ENCODE measurements at regions not wholly inside any gene's neighbourhood (a gene's known extent, or its start where the extent isn't known, plus 50 kb on each side); places are given as distances from the start of the nearest gene placed in this dataset.

DNA sequence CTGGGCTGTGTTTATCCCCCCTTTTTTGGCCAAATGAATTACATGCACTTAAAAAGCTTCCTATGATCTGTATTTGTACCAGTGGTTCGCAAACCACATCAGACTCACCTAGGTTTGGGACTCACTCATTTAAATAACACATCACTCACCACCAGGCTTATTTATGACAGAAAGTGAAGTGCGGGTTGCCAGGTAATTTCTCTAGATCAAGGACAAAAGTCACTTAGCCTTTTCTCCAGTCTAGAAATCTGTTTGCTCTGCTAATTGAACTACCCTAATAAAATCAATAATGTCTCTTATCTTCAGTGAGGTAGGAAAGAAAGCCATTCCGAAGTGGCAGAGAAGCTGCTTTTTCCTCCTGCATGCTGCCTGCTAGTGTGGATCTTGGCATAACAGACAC is 88.1 kb upstream of the SLC8A1 start:
- DNase-seq (ENCODE audit: extremely low spot score, unreplicated experiment): no peak
- H3K27ac Mint-ChIP-seq (ENCODE audit: unreplicated experiment): no peak overlapping the region
- TF ChIP-seq, protein P1, sequence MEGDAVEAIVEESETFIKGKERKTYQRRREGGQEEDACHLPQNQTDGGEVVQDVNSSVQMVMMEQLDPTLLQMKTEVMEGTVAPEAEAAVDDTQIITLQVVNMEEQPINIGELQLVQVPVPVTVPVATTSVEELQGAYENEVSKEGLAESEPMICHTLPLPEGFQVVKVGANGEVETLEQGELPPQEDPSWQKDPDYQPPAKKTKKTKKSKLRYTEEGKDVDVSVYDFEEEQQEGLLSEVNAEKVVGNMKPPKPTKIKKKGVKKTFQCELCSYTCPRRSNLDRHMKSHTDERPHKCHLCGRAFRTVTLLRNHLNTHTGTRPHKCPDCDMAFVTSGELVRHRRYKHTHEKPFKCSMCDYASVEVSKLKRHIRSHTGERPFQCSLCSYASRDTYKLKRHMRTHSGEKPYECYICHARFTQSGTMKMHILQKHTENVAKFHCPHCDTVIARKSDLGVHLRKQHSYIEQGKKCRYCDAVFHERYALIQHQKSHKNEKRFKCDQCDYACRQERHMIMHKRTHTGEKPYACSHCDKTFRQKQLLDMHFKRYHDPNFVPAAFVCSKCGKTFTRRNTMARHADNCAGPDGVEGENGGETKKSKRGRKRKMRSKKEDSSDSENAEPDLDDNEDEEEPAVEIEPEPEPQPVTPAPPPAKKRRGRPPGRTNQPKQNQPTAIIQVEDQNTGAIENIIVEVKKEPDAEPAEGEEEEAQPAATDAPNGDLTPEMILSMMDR (IDR thresholded peaks at IDR 0.05): no peak
- H3K4me1 Mint-ChIP-seq (ENCODE audit: unreplicated experiment): no peaks in the 10 kb centered on the region
- H3K4me3 Mint-ChIP-seq (ENCODE audit: unreplicated experiment): no peak overlapping the region
- no peaks in the 10 kb centered on the region for H3K36me3 Mint-ChIP-seq (ENCODE audit: unreplicated experiment)
- no peaks in the 10 kb centered on the region for H3K9me3 Mint-ChIP-seq (ENCODE audit: unreplicated experiment)
- H3K27me3 Mint-ChIP-seq (ENCODE audit: unreplicated experiment): peaks cover 28% of the 10 kb centered on the region

DNA sequence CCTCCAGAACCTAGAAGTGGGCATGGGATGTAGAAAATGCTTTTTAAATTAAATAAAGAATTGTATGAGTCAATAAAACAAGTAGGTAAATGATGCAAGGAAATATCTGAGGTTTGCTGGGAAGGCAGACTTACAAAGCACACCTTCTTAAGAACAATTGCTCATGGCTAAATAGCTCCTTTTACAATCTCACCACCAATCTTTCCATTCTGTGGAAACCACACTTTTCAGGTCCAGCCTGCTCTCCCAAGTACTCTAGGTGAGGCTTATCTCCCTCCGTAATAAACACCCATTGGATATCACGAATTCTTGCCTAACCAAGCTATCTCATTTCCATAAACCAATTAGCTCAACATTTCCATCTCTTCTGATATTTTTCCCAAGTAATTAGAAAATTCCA is 91.5 kb upstream of the SLC8A1 start:
- no peaks in the 10 kb centered on the region for H3K36me3 Mint-ChIP-seq (ENCODE audit: unreplicated experiment)
- no peak overlapping the region for H3K4me3 Mint-ChIP-seq (ENCODE audit: unreplicated experiment)
- no peaks in the 10 kb centered on the region for H3K9me3 Mint-ChIP-seq (ENCODE audit: unreplicated experiment)
- H3K27me3 Mint-ChIP-seq (ENCODE audit: unreplicated experiment): peaks cover 17% of the 10 kb centered on the region
- no peaks in the 10 kb centered on the region for H3K4me1 Mint-ChIP-seq (ENCODE audit: unreplicated experiment)
- H3K27ac Mint-ChIP-seq (ENCODE audit: unreplicated experiment): no peak overlapping the region
- DNase-seq (ENCODE audit: extremely low spot score, unreplicated experiment): no peak
- TF ChIP-seq, protein P1 (IDR thresholded peaks at IDR 0.05): no peak

DNA sequence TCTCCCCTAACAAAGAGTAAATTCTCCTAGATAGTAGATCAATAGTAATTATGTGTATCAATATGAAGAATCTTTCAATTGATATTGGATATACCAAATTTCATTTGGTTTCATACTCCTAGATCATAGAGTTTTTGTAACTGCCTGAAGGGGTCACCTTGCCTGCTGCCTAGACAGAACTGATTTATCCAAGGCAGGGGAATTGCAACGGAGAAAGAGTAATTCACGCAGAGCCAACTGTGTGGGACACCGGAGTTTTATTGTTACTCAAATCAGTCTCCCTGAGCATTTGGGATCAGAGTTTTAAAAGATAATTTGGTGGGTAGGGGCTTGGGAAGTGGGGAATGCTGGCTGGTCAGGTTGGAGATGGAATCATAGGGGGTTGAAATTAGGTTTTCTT is 92.2 kb upstream of the SLC8A1 start:
- no peak for DNase-seq (ENCODE audit: extremely low spot score, unreplicated experiment)
- Mint-ChIP-seq H3K4me3 (ENCODE audit: unreplicated experiment) (no peak overlapping the region), H3K4me1 (ENCODE audit: unreplicated experiment) (no peaks in the 10 kb centered on the region), H3K9me3 (ENCODE audit: unreplicated experiment) (no peaks in the 10 kb centered on the region), H3K27ac (ENCODE audit: unreplicated experiment) (no peak overlapping the region), H3K27me3 (ENCODE audit: unreplicated experiment) (peaks cover 17% of the 10 kb centered on the region), H3K36me3 (ENCODE audit: unreplicated experiment) (no peaks in the 10 kb centered on the region)
- TF ChIP-seq, protein P1 (IDR thresholded peaks at IDR 0.05): no peak

DNA sequence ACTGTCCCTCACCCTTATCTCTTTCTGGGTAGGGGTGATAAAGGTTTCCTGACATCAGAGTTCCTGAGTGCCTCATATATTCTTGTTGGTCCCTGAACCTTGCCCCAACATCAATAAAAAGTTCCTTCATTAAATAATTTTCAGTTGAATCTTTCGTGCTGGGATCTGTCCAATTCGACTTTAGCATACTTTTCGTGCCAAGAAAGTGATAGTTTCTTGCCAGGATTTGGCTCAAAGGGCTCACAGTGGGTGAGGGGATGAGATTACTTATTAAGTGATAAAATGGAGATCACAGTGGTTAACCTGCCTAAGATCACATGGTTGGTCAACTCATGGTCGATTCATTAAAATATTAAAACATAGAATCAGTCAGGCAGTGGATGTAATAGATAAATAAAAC is 93.8 kb upstream of the SLC8A1 start:
- DNase-seq (ENCODE audit: extremely low spot score, unreplicated experiment): no peak
- H3K27me3 Mint-ChIP-seq (ENCODE audit: unreplicated experiment): peaks cover 11% of the 10 kb centered on the region
- TF ChIP-seq, protein P1 (IDR thresholded peaks at IDR 0.05): no peak
- H3K4me1 Mint-ChIP-seq (ENCODE audit: unreplicated experiment): no peaks in the 10 kb centered on the region
- no peaks in the 10 kb centered on the region for H3K36me3 Mint-ChIP-seq (ENCODE audit: unreplicated experiment)
- H3K27ac Mint-ChIP-seq (ENCODE audit: unreplicated experiment): no peak overlapping the region
- H3K9me3 Mint-ChIP-seq (ENCODE audit: unreplicated experiment): no peaks in the 10 kb centered on the region
- H3K4me3 Mint-ChIP-seq (ENCODE audit: unreplicated experiment): no peak overlapping the region

DNA sequence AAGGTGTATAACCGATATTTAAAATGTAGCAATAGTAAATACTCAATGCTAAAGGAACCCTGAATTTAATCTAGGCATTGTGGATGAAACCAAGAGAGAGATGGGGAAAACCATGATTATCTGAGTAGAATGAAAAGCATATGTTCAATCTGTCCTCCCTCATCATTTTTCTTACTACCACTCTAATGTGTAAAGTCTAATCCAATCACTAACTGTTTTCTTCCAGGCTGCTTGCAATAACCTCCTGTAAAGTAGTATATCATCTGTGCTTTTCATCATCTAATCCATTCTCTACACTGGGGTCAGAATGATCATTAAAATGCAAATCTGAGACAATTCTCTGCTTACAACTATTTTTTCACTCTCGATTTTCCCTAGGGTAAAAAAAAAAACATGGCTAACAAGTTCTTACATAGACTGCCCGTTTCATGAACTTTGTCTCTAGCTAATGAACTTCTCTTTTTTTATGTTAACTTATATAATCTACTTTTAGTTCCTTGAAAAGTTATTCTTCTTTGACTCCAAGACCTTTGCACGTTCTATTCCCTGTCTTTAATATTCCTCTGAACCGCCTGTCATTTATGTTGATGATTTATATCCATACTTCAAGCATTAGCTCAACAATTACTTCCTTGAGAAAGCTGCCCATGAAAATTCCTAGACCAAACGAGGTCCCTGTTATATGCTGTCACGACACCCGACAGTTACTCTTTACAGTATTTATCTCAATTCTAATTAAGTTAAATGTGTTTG is 94.7 kb upstream of the SLC8A1 start:
- no peaks in the 10 kb centered on the region for H3K4me1 Mint-ChIP-seq (ENCODE audit: unreplicated experiment)
- DNase-seq (ENCODE audit: extremely low spot score, unreplicated experiment): no peak
- H3K27ac Mint-ChIP-seq (ENCODE audit: unreplicated experiment): no peak overlapping the region
- peaks cover 14% of the 10 kb centered on the region for H3K27me3 Mint-ChIP-seq (ENCODE audit: unreplicated experiment)
- H3K36me3 Mint-ChIP-seq (ENCODE audit: unreplicated experiment): no peaks in the 10 kb centered on the region
- H3K4me3 Mint-ChIP-seq (ENCODE audit: unreplicated experiment): no peak overlapping the region
- TF ChIP-seq, protein P1 (IDR thresholded peaks at IDR 0.05): no peak
- H3K9me3 Mint-ChIP-seq (ENCODE audit: unreplicated experiment): no peaks in the 10 kb centered on the region
